ENCODE measurements at regions not wholly inside any gene's neighbourhood (a gene's known extent, or its start where the extent isn't known, plus 50 kb on each side); places are given as distances from the start of the nearest gene placed in this dataset.
A peak's percentile ranks its signal among the peaks of the same experiment; 100 is the strongest.
"Not testable (repeated sequence)": the region's sequence is repeated elsewhere in the genome, so short reads cannot be mapped to it uniquely, and the experiment has no call there.

GRCh38 chr2:47964277-47964676 lies 58.0 kb upstream of the FBXO11 start:
- intact Hi-C loops (cut with DNase I): no loop called here
- no peaks in the 10 kb centered on the region for H3K36me3 ChIP-seq
- TF ChIP-seq CTCF (IDR thresholded peaks at IDR 0.05): no peak
- H3K4me3 ChIP-seq: no peak overlapping the region
- H3K9me3 ChIP-seq: no peaks in the 10 kb centered on the region
- ATAC-seq (no peak), DNase-seq (no peak)
- H3K4me1 ChIP-seq: no peaks in the 10 kb centered on the region
- no peak overlapping the region for H3K27ac ChIP-seq
- H3K27me3 ChIP-seq: peaks cover 0 to 5% (median 0%) of the 10 kb centered on the region in 7 donors

GRCh38 chr2:47964722-47965434 lies 58.6 kb upstream of the FBXO11 start:
- no peak for TF ChIP-seq CTCF (IDR thresholded peaks at IDR 0.05)

GRCh38 chr2:47976728-47977127 lies 70.4 kb upstream of the FBXO11 start:
- DNase-seq; H3K4me1 ChIP-seq; H3K4me3 ChIP-seq; ATAC-seq; H3K9me3 ChIP-seq; H3K27me3 ChIP-seq; H3K36me3 ChIP-seq; intact Hi-C loops (cut with DNase I); H3K27ac ChIP-seq: not testable (repeated sequence)

More at GRCh38 chr2:47964722-47965434, 58.6 kb upstream of the FBXO11 start:
- Histone ChIP-seq H3K9me3 (no peaks in the 10 kb centered on the region), H3K4me1 (no peaks in the 10 kb centered on the region), H3K4me3 (no peak overlapping the region), H3K36me3 (no peaks in the 10 kb centered on the region), H3K27me3 (peaks cover 0 to 5% (median 0%) of the 10 kb centered on the region in 7 donors), H3K27ac (no peak overlapping the region)
- no peak for DNase-seq
- intact Hi-C loops (cut with DNase I): no loop called here
- ATAC-seq: no peak
- 84 to 87% methylated on average over 8 of the region's 8 CpGs for WGBS, 2 donors

GRCh38 chr2:47984041-47984440 lies 77.7 kb upstream of the FBXO11 start:
- DNase-seq (no peak), ATAC-seq (peak in 1 of 8 donors; percentile 82)
- intact Hi-C loops (cut with DNase I): loop anchor here in 1 of 10 donors (10.0 kb wide), 1 partner anchor 489 kb away; no protein-coding TSS in a partner anchor

More at GRCh38 chr2:47984041-47984440, 77.7 kb upstream of the FBXO11 start:
- Histone ChIP-seq H3K27ac (no peak overlapping the region), H3K9me3 (no peaks in the 10 kb centered on the region), H3K27me3 (peaks cover 0 to 14% (median 0%) of the 10 kb centered on the region in 7 donors), H3K36me3 (no peaks in the 10 kb centered on the region), H3K4me3 (no peak overlapping the region), H3K4me1 (no peaks in the 10 kb centered on the region)
- no peak for TF ChIP-seq CTCF (IDR thresholded peaks at IDR 0.05)

Measured in heart right ventricle (tissue), 16 donors.